NCI-H2196 (cell line): ENCODE measurements at regions not wholly inside any gene's neighbourhood (a gene's known extent, or its start where the extent isn't known, plus 50 kb on each side); places are given as distances from the start of the nearest gene placed in this dataset.

Experiments used
- DNase-seq: peaks from one replicate; lab custom pipeline; 2025; ENCODE audit not compliant: unreplicated experiment; lab: John Stamatoyannopoulos, UW

DNA sequence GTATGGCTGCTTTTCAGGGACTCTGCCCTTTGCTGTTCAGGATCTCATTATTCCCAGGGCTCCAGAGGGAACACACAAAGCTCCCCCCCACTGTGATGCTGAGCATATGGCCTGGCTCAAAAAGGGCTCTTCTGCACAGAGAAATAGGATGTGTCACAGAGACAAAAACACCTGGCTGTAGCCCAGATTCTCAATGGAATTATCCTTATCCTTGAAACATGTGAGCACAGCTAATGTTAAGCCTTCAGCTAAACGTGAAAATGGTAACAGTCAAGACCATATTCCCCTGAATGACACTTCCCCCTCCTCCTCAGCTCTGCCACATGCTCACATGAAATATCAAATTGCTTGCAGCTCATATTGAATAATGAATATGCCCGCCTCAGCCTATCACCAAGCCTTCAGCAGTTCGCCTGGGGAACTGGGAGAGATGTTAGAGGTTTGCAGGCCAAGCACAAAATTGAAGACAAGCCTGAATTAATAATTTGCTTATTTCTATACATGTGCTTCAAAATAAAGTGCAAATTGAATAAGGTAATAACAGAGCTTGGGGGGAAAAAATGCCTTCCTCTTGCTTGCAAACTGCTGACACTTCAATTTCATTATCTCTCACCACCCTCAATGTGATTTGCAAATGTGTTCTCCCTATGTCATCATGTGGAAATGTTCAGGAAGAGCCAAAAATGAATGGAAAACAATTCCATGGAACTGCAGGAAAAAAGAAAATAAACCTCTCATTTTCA lies 181.0 kb upstream of the HNRNPA3 start:
- no peak for DNase-seq

- no peak for DNase-seq
These were observed 175.8 kb upstream of the HNRNPA3 start for GRCh38 chr2:177036747-177037146.

DNA sequence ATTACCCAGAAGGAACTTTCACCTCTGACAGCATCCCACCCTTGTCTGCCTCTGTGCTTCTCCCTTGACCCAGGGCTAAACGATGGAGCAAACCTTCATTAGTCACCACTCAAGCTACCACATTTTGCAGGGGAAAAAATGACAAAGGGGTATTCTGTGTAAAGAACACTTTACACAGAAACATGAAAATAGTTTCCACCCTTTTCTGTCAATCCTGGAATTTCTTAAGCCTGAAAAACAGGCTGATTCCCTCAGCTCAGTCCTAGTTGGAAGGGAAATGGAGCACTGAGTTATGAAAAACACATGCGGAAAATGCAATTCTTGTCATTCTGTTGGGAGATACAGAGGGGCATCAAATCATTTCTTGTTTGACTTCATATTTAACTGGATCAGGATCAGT lies 175.0 kb upstream of the HNRNPA3 start:
- no peak for DNase-seq

- DNase-seq, result no peak
These were observed 173.7 kb upstream of the HNRNPA3 start for GRCh38 chr2:177038787-177039484.

GRCh38 chr2:177042311-177042710 lies 170.3 kb upstream of the HNRNPA3 start:
- no peak for DNase-seq

- DNase-seq, result no peak
These were observed 167.9 kb upstream of the HNRNPA3 start for GRCh38 chr2:177044671-177045070.

GRCh38 chr2:177048981-177049380 lies 163.6 kb upstream of the HNRNPA3 start:
- no peak for DNase-seq

DNA sequence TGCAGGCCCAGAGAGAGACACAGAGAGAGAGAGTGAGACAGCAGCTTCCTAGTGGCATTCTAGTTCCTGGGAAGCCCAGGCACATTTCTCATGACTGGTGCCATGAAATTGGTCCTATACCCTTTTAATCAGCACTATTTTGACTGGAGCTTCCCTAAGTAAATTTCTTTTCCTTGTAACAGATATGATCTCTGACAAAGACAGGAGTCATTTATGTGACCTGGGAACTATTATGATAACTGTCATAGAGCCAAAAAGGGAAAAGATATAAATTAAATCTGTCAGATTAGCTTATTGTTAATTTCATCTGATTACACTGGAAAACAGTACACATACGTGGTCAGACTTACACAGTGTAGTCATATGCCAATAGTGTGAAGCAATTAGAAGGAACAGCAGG lies 161.3 kb upstream of the HNRNPA3 start:
- no peak for DNase-seq

GRCh38 chr2:177052471-177052870 lies 160.1 kb upstream of the HNRNPA3 start:
- no peak for DNase-seq

DNA sequence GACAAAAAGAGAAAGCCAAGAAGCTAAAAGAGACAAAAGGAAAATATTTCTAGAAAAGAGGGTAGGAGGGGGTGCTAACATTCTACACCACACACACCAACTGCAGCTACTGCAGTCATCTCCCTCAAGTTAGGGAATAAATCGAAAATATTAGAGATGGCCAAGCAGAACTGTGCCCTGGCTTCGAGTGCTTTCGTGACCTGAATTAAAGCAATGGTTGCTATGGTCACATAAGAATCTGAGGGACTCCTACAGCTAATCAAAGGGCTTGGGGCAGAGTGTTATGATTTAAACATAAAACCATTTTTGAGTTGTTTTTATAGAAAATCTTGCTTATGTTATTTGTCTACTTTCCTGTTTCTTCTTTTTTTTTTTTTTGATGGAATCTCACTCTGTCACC lies 159.6 kb upstream of the HNRNPA3 start:
- no peak for DNase-seq

- no peak for DNase-seq
These were observed 158.9 kb upstream of the HNRNPA3 start for GRCh38 chr2:177053716-177054115.

GRCh38 chr2:177056481-177056929 lies 156.1 kb upstream of the HNRNPA3 start:
- DNase-seq, result no peak

DNA sequence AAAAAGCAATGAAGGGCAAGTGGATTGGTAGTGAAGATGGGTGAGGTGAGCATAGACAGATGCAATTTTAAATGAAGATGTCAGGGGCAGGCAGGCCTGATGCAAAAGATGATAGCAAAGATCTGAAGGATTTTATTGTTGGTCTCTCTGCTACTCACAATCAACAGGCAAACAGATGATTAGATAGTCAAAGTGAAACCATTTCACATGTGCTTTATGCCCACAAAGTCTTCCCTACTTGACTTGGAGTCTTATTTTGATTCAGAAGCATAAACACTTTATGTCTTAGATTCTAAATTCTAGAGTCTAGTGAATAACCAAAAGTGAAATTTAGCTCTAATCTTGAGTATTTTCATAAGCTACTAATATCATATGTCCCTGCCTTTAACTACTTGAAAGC lies 153.8 kb upstream of the HNRNPA3 start:
- DNase-seq, result no peak

- DNase-seq, result no peak
These were observed 153.3 kb upstream of the HNRNPA3 start for GRCh38 chr2:177059293-177059692.

DNA sequence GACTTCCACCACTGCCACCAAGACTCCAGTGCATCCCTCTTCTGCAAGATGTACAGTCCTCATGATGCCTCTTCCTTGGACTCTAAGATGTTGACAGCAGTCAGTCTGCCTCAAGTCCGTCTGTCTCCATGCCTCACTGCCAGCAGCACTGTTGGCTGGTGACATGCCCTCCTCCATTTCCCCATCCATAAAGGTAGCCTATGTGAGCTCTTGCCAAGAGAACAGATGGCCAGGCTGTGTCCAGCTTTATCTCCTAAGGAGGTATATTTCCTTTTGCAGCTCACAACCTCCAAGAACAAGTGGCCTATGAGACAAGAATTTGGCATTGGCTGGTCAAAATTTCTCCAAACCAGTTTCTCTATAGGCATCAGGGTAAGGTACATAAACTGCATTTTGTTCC lies 149.3 kb upstream of the HNRNPA3 start:
- no peak for DNase-seq

GRCh38 chr2:177064422-177064821 lies 148.2 kb upstream of the HNRNPA3 start:
- DNase-seq, result no peak

GRCh38 chr2:177068967-177069366 lies 143.6 kb upstream of the HNRNPA3 start:
- no peak for DNase-seq

DNA sequence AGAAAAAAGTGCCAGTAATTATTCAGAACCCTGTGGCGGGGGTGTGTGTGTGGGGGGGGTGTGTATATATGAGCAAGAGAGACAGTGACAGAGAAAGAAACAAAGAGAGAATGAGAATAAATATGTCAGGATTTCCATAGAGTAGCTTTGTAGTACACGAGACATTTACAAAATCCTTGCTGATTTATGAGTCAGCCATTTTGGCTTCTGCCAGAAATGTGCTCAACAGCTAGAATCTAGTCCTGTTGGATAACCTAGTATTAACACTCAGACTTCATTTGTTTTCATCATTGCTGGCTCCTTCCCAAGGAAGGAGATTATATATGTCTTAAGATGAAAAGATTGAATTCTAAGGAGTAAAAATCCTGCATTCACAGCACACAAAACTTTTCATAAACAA lies 140.5 kb upstream of the HNRNPA3 start:
- DNase-seq, result no peak

GRCh38 chr2:177073611-177074010 lies 139.0 kb upstream of the HNRNPA3 start:
- DNase-seq, result no peak

GRCh38 chr2:177074099-177074710 lies 138.4 kb upstream of the HNRNPA3 start:
- DNase-seq, result no peak

GRCh38 chr2:177075254-177075653 lies 137.3 kb upstream of the HNRNPA3 start:
- DNase-seq, result no peak

- no peak for DNase-seq
These were observed 135.9 kb upstream of the HNRNPA3 start for GRCh38 chr2:177076636-177077179.
